H9 (cell line): ENCODE measurements at regions not wholly inside any gene's neighbourhood (a gene's known extent, or its start where the extent isn't known, plus 50 kb on each side); places are given as distances from the start of the nearest gene placed in this dataset.

ENCODE experiments used
- DNase-seq: peaks from one replicate; pipeline ENCODE4 v3.0.0-alpha.2; 2017
- H2AFZ ChIP-seq: one replicate; pipeline ENCODE4 v1.6.1; 2013; ENCODE audit warnings: mild to moderate bottlenecking, low read length, control low read depth, moderate library complexity
- H2AK5ac ChIP-seq: 2 replicates; pipeline ENCODE4 v1.6.1; 2013; ENCODE audit warnings: low read length, control low read depth, mixed read lengths; ENCODE audit not compliant: insufficient read length
- H2BK120ac ChIP-seq: one replicate; pipeline ENCODE4 v1.6.1; 2013; ENCODE audit warnings: low read depth, mild to moderate bottlenecking, low read length, control low read depth, inconsistent platforms; ENCODE audit not compliant: poor library complexity, severe bottlenecking
- H2BK12ac ChIP-seq: 2 replicates; pipeline ENCODE4 v1.6.1; 2013; ENCODE audit warnings: low read length, control low read depth, mixed read lengths, low read depth; ENCODE audit not compliant: insufficient read length
- H2BK15ac ChIP-seq: 2 replicates; pipeline ENCODE4 v1.6.1; 2013; ENCODE audit warnings: low read depth, low read length, control low read depth
- H2BK20ac ChIP-seq: one replicate; pipeline ENCODE4 v1.6.1; 2013; ENCODE audit warnings: low read depth, mild to moderate bottlenecking, low read length, control low read depth, inconsistent platforms; ENCODE audit not compliant: poor library complexity, severe bottlenecking
- H2BK5ac ChIP-seq: 2 replicates; pipeline ENCODE4 v1.6.1; 2013; ENCODE audit warnings: low read length, control low read depth, mixed read lengths; ENCODE audit not compliant: insufficient read length
- H3K14ac ChIP-seq: 2 replicates; pipeline ENCODE4 v1.6.1; 2013; ENCODE audit warnings: low read length, control low read depth; ENCODE audit not compliant: insufficient read depth
- H3K18ac ChIP-seq: 2 replicates; pipeline ENCODE4 v1.6.1; 2013; ENCODE audit warnings: low read depth, mild to moderate bottlenecking, mixed read lengths, low read length, control low read depth; ENCODE audit not compliant: insufficient read length
- H3K23ac ChIP-seq: 2 replicates; pipeline ENCODE4 v1.6.1; 2013; ENCODE audit warnings: low read length, control low read depth, mixed read lengths, low read depth; ENCODE audit not compliant: insufficient read length
- H3K23me2 ChIP-seq: 2 replicates; pipeline ENCODE4 v1.6.1; 2013; ENCODE audit warnings: low read depth, mild to moderate bottlenecking, mixed read lengths, low read length, control low read depth; ENCODE audit not compliant: insufficient read length, poor library complexity, severe bottlenecking
- H3K27ac ChIP-seq: 2 replicates; pipeline ENCODE4 v1.5.1; 2013; ENCODE audit warnings: low read length, control low read depth, mixed read lengths, low read depth; ENCODE audit not compliant: insufficient read length
- H3K27me3 ChIP-seq: 2 replicates; pipeline ENCODE4 v1.6.1; 2013; ENCODE audit warnings: low read length, control low read depth, inconsistent platforms; ENCODE audit not compliant: insufficient read depth
- H3K4ac ChIP-seq: 2 replicates; pipeline ENCODE4 v1.6.1; 2013; ENCODE audit warnings: low read depth, mild to moderate bottlenecking, control low read depth, inconsistent platforms, low read length, moderate library complexity
- H3K4me1 ChIP-seq: 2 replicates; pipeline ENCODE4 v1.6.1; 2013; ENCODE audit warnings: low read length, control low read depth, inconsistent platforms; ENCODE audit not compliant: insufficient read depth
- H3K4me2 ChIP-seq: 2 replicates; pipeline ENCODE4 v1.6.1; 2013; ENCODE audit warnings: low read length, control low read depth, mixed read lengths; ENCODE audit not compliant: insufficient read length, insufficient read depth
- H3K56ac ChIP-seq: 2 replicates; pipeline ENCODE4 v1.6.1; 2013; ENCODE audit warnings: low read depth, mild to moderate bottlenecking, mixed read lengths, low read length, control low read depth; ENCODE audit not compliant: insufficient read length
- H3K79me1 ChIP-seq: 2 replicates; pipeline ENCODE4 v1.6.1; 2013; ENCODE audit warnings: low read depth, mild to moderate bottlenecking, moderate library complexity, low read length, control low read depth, inconsistent platforms; ENCODE audit not compliant: insufficient read depth, poor library complexity, severe bottlenecking
- H3K79me2 ChIP-seq: 2 replicates; pipeline ENCODE4 v1.6.1; 2013; ENCODE audit warnings: low read length, control low read depth, inconsistent platforms; ENCODE audit not compliant: insufficient read depth
- H3K9ac ChIP-seq: 2 replicates; pipeline ENCODE4 v1.6.1; 2013; ENCODE audit warnings: low read length, control low read depth, mixed read lengths; ENCODE audit not compliant: insufficient read length; ENCODE audit errors: extremely low read depth
- H3K9me3 ChIP-seq: one replicate; pipeline ENCODE4 v1.6.1; 2013; ENCODE audit warnings: low read depth, low read length, inconsistent platforms; ENCODE audit not compliant: control insufficient read depth
- H3T11ph ChIP-seq: one replicate; pipeline ENCODE4 v1.6.1; 2013; ENCODE audit warnings: mild to moderate bottlenecking, low read length, control low read depth, inconsistent platforms
- H4K20me1 ChIP-seq: one replicate; pipeline ENCODE4 v1.6.1; 2013; ENCODE audit not compliant: control insufficient read depth, insufficient read length, insufficient read depth
- H4K5ac ChIP-seq: 2 replicates; pipeline ENCODE4 v1.6.1; 2013; ENCODE audit warnings: low read depth, mild to moderate bottlenecking, mixed read lengths, low read length, control low read depth; ENCODE audit not compliant: insufficient read length
- H4K8ac ChIP-seq: replicated peaks from 2 replicates; pipeline ENCODE4 v1.6.1; 2013; ENCODE audit warnings: low read length, control low read depth, mixed read lengths, low read depth; ENCODE audit not compliant: insufficient read length
- H4K91ac ChIP-seq: 2 replicates; pipeline ENCODE4 v1.6.1; 2013; ENCODE audit warnings: low read depth, mild to moderate bottlenecking, moderate library complexity, mixed read lengths, low read length, control low read depth; ENCODE audit not compliant: insufficient read length
- H3K27ac Mint-ChIP-seq, 3 experiments: 2 replicates in 2 of 3; 3 replicates in 1 of 3; pipeline ENCODE4 v1.8.0; 2020 to 2021; ENCODE audit warnings: mixed read lengths in 3 of 3, mild to moderate bottlenecking in 1 of 3, moderate library complexity in 1 of 3
- H3K27me3 Mint-ChIP-seq: 2 replicates; pipeline ENCODE4 v1.8.0; 2021; ENCODE audit warnings: low read depth, mild to moderate bottlenecking, moderate library complexity, mixed read lengths
- H3K36me3 Mint-ChIP-seq, 3 experiments: 2 replicates in 2 of 3; 3 replicates in 1 of 3; pipeline ENCODE4 v1.8.0; 2020 to 2021; ENCODE audit warnings: low read depth in 3 of 3, mixed read lengths in 3 of 3; ENCODE audit not compliant: insufficient read depth in 1 of 3
- H3K4me1 Mint-ChIP-seq, 2 experiments: 2 replicates each; pipeline ENCODE4 v1.8.0; 2020; ENCODE audit warnings: mixed read lengths in 2 of 2
- H3K4me3 Mint-ChIP-seq, 2 experiments: 2 replicates in 1 of 2; 3 replicates in 1 of 2; pipeline ENCODE4 v1.8.0; 2020 to 2021; ENCODE audit warnings: mild to moderate bottlenecking in 2 of 2, mixed read lengths in 2 of 2, moderate library complexity in 1 of 2
- H3K9me3 Mint-ChIP-seq, 2 experiments: 2 replicates in 1 of 2; 3 replicates in 1 of 2; pipeline ENCODE4 v1.8.0; 2020; ENCODE audit warnings: mild to moderate bottlenecking in 2 of 2, mixed read lengths in 2 of 2, moderate library complexity in 1 of 2
- CTCF ChIP-seq: fragments of 200-600 bp; sonication (generic); conservative IDR thresholded peaks from 3 replicates; pipeline ENCODE4 v1.8.0; 2021; ENCODE audit warnings: antibody characterized with exemption, mild to moderate bottlenecking
- WGBS: extraction: QIAGEN DNeasy Blood & Tissue Kit; methylation state at CpG from one replicate; pipeline ENCODE4 v1.1.7; 2013; ENCODE audit warnings: missing lambda C conversion rate, low lambda C conversion rate, mixed read lengths; ENCODE audit not compliant: insufficient read length; ENCODE audit errors: extremely low coverage; 5-methylcytosine and 5-hydroxymethylcytosine counted together

- H4K20me1 ChIP-seq, result no peaks in the 10 kb centered on the region
- H3K18ac ChIP-seq, result no peak overlapping the region
- H3K79me2 ChIP-seq, result no peaks in the 10 kb centered on the region
- H3K4me1 Mint-ChIP-seq, result no peaks in the 10 kb centered on the region
- no peak for DNase-seq
- no peak overlapping the region for H3K14ac ChIP-seq
- no peaks in the 10 kb centered on the region for H3K27me3 ChIP-seq
- H2BK5ac ChIP-seq, result no peak overlapping the region
- H3K4me1 ChIP-seq, result no peaks in the 10 kb centered on the region
- H2BK15ac ChIP-seq, result no peak overlapping the region
- H3T11ph ChIP-seq, result no peak overlapping the region
- no peak overlapping the region for H3K9ac ChIP-seq
- H3K9me3 ChIP-seq, result no peaks in the 10 kb centered on the region
- no peak overlapping the region for H2BK120ac ChIP-seq
- H3K23me2 ChIP-seq, result no peaks in the 10 kb centered on the region
- H3K27ac Mint-ChIP-seq, result no peak overlapping the region
- no peaks in the 10 kb centered on the region for H3K36me3 Mint-ChIP-seq
- H4K8ac ChIP-seq, result no peak overlapping the region
- no peak overlapping the region for H3K4me3 Mint-ChIP-seq
- no peaks in the 10 kb centered on the region for H3K27me3 Mint-ChIP-seq
- no peak overlapping the region for H3K4me2 ChIP-seq
- H3K4ac ChIP-seq, result no peak overlapping the region
- H2AK5ac ChIP-seq, result no peak overlapping the region
- H3K56ac ChIP-seq, result no peak overlapping the region
- H3K23ac ChIP-seq, result no peak overlapping the region
- H2BK12ac ChIP-seq, result no peak overlapping the region
- no peak for TF ChIP-seq CTCF
- H3K27ac ChIP-seq, result no peak overlapping the region
- H2BK20ac ChIP-seq, result no peak overlapping the region
- no peak overlapping the region for H4K91ac ChIP-seq
- H2AFZ ChIP-seq, result no peak overlapping the region
- H3K9me3 Mint-ChIP-seq, result no peaks in the 10 kb centered on the region
- no peak overlapping the region for H4K5ac ChIP-seq
- no peaks in the 10 kb centered on the region for H3K79me1 ChIP-seq
- no CpG with 5 or more reads among the region's 3 CpGs for WGBS
Observed at GRCh38 chr2:195450552-195451113, 206.4 kb upstream of the SLC39A10 start.
